ENCODE measurements at regions not wholly inside any gene's neighbourhood (a gene's known extent, or its start where the extent isn't known, plus 50 kb on each side); places are given as distances from the start of the nearest gene placed in this dataset.
"Not testable (repeated sequence)": the region's sequence is repeated elsewhere in the genome, so short reads cannot be mapped to it uniquely, and the experiment has no call there.

DNA sequence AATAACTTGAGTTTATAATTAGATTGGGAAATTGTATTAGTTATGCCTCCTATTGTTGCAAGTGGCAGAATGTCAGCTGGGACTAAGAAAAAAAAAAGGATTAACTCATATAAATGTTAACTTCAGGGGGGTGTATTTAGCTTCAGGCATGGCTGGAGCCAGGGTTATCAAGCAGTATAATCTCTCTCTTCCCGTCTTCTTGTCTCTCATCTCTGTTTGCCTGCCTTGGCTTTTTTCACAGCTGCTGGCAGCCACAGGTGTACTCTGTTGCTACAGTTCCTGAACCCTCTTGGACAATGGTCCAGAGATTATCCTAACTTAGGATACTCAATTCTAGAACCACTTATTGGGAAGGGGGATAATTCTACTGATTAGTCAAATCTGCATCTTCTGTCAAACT is 370.7 kb upstream of the MEX3C start:
- Mint-ChIP-seq H3K36me3 (ENCODE audit: low read depth) (no peaks in the 10 kb centered on the region), H3K27me3 (peaks cover 3% of the 10 kb centered on the region), H3K9me3 (no peaks in the 10 kb centered on the region), H3K4me1 (no peaks in the 10 kb centered on the region), H3K27ac (no peak overlapping the region), H3K4me3 (no peak overlapping the region)
- DNase-seq = no peak
- ATAC-seq = no peak

DNA sequence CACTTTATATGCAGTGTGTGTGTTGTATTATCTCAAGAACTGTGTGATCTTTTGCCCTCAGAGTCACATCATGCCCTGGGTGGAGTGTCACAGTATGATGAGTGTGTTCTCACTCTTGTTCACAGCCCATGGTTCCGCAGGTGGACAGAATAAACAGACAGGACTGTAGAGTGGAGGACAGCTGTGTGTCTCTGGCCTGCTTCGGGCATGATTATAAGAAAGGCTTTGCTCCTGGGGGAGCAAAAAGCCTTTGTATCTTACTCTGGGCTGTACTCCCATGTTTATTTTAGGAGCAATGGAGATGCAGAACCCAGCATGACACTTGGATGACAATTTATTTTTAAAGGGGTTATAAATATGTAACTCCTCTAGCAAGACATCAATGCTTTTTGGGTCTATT is 371.7 kb upstream of the MEX3C start:
- H3K36me3 Mint-ChIP-seq (ENCODE audit: low read depth) = no peaks in the 10 kb centered on the region
- no peaks in the 10 kb centered on the region for H3K9me3 Mint-ChIP-seq
- H3K4me1 Mint-ChIP-seq = no peaks in the 10 kb centered on the region
- no peak overlapping the region for H3K27ac Mint-ChIP-seq
- no peak overlapping the region for H3K4me3 Mint-ChIP-seq
- peaks cover 10% of the 10 kb centered on the region for H3K27me3 Mint-ChIP-seq
- DNase-seq (no peak), ATAC-seq (no peak)

DNA sequence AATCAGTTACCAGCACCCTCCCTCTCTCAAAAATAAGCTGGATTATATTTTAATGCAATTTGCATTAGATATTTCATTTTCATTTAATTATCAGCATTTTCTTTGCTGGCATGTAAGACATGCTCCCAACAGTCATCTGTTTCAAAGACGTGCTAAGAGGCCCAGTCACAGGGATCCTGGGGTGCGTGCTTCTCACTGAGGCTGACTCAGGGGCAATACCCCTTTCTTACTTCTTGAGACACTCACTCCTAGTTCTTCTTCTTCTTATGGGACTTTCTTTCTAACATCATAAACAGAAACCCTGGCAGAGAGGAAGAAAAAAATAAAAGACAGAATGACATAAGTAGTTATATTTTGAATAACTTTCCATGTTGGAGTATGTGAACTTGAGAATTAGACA is 372.1 kb upstream of the MEX3C start:
- ATAC-seq = no peak
- no peak for DNase-seq
- Mint-ChIP-seq H3K27ac (no peak overlapping the region), H3K27me3 (peaks cover 13% of the 10 kb centered on the region), H3K4me3 (no peak overlapping the region), H3K9me3 (no peaks in the 10 kb centered on the region), H3K36me3 (ENCODE audit: low read depth) (no peaks in the 10 kb centered on the region), H3K4me1 (no peaks in the 10 kb centered on the region)

DNA sequence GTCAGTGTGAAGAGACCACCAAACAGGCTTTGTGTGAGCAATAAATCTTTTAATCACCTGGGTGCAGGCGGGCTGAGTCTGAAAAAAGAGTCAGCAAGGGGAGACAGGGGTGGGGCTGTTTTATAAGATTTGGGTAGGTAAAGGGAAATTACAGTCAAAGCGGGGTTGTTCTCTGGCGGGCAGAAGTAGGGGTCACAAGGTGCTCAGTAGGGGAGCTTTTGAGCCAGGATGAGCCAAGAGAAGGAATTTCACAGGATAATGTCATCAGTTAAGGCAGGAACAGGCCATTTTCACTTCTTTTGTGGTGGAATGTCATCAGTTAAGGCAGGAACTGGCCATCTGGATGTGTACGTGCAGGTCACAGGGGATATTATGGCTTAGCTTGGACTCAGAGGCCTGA is 372.6 kb upstream of the MEX3C start:
- peaks cover 13% of the 10 kb centered on the region for H3K27me3 Mint-ChIP-seq
- DNase-seq; H3K4me1 Mint-ChIP-seq; ATAC-seq; H3K27ac Mint-ChIP-seq; H3K4me3 Mint-ChIP-seq; H3K9me3 Mint-ChIP-seq; H3K36me3 Mint-ChIP-seq (ENCODE audit: low read depth): not testable (repeated sequence)

DNA sequence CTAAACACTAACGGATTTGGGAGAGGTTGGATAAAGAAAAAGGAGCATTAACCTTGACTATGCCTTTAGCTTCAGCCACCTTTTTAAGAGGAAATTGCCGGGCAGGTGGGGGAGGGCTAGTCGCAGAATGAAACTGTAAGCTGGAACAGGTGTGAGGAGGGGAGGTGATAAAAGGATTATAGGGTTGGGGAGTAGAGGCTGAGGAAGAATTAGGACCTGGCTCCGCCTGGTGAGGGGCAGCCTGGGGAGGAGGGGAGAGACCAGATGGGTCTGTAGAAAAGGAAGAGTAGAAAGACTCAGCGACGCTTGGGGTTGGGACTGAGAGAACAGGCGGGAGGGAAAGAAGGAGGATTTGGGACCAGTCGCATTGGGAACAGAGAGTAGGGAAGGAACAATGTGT is 376.4 kb upstream of the MEX3C start:
- not testable (repeated sequence) for H3K36me3 Mint-ChIP-seq (ENCODE audit: low read depth); ATAC-seq; H3K27me3 Mint-ChIP-seq; H3K4me3 Mint-ChIP-seq; DNase-seq; H3K9me3 Mint-ChIP-seq; H3K4me1 Mint-ChIP-seq; H3K27ac Mint-ChIP-seq

DNA sequence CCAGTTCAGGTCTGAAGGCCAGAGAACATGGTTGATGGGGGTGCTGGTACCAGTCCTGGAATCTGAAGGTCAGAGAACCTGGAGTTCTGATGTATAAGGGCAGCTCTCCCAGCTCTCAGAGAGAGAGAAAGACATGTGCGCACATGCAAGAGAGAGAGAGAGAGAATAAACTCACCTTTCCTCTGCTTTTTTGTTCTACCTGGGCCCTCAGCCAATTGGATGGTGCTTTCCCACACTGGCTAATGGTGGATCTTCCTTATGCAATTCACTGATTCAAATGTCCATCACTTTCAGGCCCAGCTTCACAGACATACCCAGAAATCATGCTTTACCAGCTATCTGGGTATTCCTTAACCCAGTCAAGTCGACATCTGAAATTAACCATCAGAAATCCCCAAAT is 377.7 kb upstream of the MEX3C start:
- Mint-ChIP-seq H3K27ac (no peak overlapping the region), H3K4me1 (no peaks in the 10 kb centered on the region), H3K36me3 (ENCODE audit: low read depth) (no peaks in the 10 kb centered on the region), H3K27me3 (peaks cover 9% of the 10 kb centered on the region), H3K9me3 (peaks cover 2% of the 10 kb centered on the region), H3K4me3 (no peak overlapping the region)
- ATAC-seq (no peak), DNase-seq (no peak)

DNA sequence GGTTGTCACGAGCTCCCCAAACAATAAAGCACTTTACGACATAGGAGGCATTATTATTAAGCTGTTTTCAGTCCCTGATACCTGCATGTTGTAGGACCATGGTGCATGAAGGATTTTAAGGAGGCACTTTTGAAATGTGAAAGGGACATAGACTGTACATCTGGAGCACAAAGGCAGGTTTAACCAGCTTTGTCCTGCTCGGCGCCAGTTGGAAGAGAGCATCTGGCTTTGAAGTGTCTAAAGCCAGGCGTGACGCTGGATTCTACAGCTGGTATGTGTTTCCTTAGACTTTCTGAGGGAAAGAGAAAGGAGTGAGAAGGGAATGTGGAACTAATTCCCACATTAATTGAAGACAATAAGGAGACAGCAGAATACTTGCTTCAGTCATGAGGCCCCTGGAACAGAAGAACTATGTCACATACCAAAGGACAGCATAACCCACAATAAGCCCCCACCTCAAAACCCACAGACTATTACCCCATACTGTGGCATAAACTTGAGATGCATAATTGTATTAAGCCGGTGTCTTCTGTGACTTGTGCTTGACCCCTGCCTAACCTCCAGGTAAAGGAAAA is 381.0 kb upstream of the MEX3C start:
- no peak for ATAC-seq
- peaks cover 2% of the 10 kb centered on the region for H3K9me3 Mint-ChIP-seq
- H3K27me3 Mint-ChIP-seq = peaks cover 9% of the 10 kb centered on the region
- H3K36me3 Mint-ChIP-seq (ENCODE audit: low read depth) = no peaks in the 10 kb centered on the region
- H3K4me3 Mint-ChIP-seq = no peak overlapping the region
- no peak overlapping the region for H3K27ac Mint-ChIP-seq
- DNase-seq = no peak
- H3K4me1 Mint-ChIP-seq = no peaks in the 10 kb centered on the region

DNA sequence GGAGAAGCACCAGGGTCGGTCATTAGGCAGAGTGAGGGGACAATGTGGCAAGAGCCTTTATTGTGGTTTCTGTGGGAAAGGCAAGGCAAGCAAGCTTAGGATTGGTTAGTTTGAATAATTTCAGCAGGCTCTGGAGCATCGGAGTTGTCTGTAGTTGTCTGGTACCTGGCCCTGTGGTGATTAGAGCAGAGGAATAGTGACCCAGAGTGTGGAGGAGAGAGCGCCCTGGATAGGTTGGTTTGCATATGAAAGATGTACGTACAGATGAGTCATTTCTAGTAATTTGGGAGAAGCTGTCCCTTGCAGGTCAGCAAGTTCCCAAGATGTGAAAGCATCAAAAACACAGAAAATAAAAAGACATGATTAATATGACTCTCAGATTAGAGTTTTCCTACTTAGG is 383.1 kb upstream of the MEX3C start:
- Mint-ChIP-seq H3K36me3 (ENCODE audit: low read depth) (no peaks in the 10 kb centered on the region), H3K27ac (no peak overlapping the region), H3K27me3 (no peaks in the 10 kb centered on the region), H3K9me3 (peaks cover 2% of the 10 kb centered on the region), H3K4me3 (no peak overlapping the region), H3K4me1 (no peaks in the 10 kb centered on the region)
- DNase-seq (no peak), ATAC-seq (no peak)

DNA sequence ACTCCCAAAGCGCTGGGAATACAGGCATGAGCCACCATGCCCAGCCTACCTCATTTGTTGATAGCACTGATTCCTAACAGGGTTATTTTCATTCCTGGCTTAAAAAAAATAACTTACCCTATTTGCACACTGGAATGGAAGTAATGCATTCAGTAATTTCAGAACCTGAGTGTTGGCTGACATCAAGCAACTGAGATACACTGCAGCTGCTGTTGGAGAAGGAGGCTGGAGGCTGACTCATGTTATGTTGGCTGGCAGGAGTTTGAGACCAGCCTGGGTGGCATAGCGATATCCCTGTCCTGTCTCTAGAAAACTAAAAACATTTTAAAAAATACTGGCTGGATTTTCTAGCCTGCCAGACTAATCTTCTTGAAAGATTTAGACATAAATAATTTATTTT is 385.1 kb upstream of the MEX3C start:
- DNase-seq (no peak), ATAC-seq (no peak)
- Mint-ChIP-seq H3K4me3 (no peak overlapping the region), H3K36me3 (ENCODE audit: low read depth) (no peaks in the 10 kb centered on the region), H3K27ac (no peak overlapping the region), H3K4me1 (no peaks in the 10 kb centered on the region), H3K9me3 (peaks cover 2% of the 10 kb centered on the region), H3K27me3 (peaks cover 9% of the 10 kb centered on the region)

DNA sequence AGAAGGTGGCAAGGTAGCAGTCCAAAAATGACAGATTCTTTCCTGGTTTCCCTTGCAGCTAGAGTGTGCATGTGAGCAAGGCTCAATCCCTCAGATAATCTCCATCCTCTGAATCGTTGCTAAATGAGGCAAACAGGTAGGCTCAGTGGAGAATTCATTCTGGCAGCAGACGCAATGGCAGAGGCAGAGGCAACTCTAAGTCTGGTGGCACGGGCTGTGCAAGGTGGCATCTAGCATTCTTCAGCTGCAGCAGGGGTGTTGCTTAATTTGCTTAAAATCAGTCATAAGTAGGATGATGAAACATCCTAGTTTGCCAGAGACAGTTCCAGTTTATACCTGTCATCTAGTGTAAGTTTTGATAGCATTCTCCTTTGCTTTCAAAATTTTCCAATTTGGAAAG is 391.1 kb upstream of the MEX3C start:
- DNase-seq (no peak), ATAC-seq (no peak)
- Mint-ChIP-seq H3K4me1 (no peaks in the 10 kb centered on the region), H3K27ac (no peak overlapping the region), H3K36me3 (ENCODE audit: low read depth) (no peaks in the 10 kb centered on the region), H3K27me3 (peaks cover 13% of the 10 kb centered on the region), H3K4me3 (no peak overlapping the region), H3K9me3 (no peaks in the 10 kb centered on the region)

DNA sequence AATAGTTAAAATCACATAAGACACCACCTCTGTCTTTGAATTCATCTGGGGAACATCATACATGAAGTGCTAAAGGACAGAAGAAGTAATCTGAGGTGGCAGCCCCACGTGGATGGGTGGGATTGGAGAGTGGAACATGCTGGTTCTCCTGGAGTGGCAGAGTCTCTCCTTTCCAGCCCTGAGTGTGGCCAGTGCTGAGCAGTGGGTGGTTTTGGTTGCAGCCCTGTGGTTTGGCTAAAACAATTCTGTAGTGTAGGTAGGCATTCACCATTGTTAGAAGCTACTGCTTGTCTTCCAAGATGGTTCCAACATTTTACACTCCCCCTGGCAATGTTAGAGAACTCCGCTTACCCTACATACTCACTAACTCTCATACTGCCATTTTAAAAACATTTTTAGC is 396.4 kb upstream of the MEX3C start:
- H3K9me3 Mint-ChIP-seq = peaks cover 11% of the 10 kb centered on the region
- no peak for ATAC-seq
- no peak overlapping the region for H3K27ac Mint-ChIP-seq
- H3K27me3 Mint-ChIP-seq = peaks cover 9% of the 10 kb centered on the region
- no peaks in the 10 kb centered on the region for H3K36me3 Mint-ChIP-seq (ENCODE audit: low read depth)
- no peak for DNase-seq
- H3K4me3 Mint-ChIP-seq = no peak overlapping the region
- no peaks in the 10 kb centered on the region for H3K4me1 Mint-ChIP-seq

DNA sequence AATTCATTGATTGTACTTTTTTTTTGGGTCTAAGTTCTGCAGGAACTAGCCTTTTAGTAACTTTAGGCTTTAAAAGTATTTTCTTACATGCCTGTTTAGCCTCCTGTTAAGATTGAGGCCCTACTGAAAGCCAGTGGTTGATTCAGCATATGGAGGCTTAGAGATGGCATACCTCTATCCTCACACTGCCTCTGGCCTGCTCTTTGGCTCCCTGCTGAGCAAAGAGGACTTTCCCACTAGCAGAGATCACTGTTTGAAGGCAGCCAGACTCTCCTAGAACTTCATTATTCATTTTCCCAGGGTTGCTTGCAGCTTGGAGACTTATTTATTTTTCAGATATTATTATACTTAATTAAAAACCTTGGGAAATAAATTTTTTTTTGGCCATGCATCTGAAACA is 405.6 kb upstream of the MEX3C start:
- DNase-seq = no peak
- H3K9me3 Mint-ChIP-seq = peaks cover 3% of the 10 kb centered on the region
- no peak overlapping the region for H3K27ac Mint-ChIP-seq
- no peaks in the 10 kb centered on the region for H3K36me3 Mint-ChIP-seq (ENCODE audit: low read depth)
- ATAC-seq = no peak
- no peak overlapping the region for H3K4me3 Mint-ChIP-seq
- H3K4me1 Mint-ChIP-seq = no peaks in the 10 kb centered on the region
- H3K27me3 Mint-ChIP-seq = peaks cover 5% of the 10 kb centered on the region

DNA sequence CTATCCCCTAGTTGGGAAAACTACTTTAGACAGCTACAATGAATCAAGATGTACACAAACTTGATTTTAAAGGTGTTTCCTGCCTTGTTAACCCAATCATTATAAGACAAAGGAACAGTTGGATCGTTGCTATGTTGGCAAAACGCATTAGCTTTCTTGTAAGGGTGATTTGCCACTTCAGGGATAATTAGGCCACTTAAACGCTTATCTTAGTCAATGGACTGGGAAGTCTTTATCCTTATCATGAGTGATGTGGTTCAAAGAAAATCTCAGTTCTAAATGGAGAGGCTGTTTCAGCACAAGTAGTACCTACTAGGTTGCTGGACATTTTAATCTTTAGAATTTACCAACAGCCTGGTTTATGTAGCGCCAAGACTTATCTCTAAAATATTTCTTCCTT is 406.1 kb upstream of the MEX3C start:
- H3K27me3 Mint-ChIP-seq = peaks cover 5% of the 10 kb centered on the region
- H3K9me3 Mint-ChIP-seq = no peaks in the 10 kb centered on the region
- no peak overlapping the region for H3K27ac Mint-ChIP-seq
- no peak overlapping the region for H3K4me3 Mint-ChIP-seq
- no peaks in the 10 kb centered on the region for H3K4me1 Mint-ChIP-seq
- no peaks in the 10 kb centered on the region for H3K36me3 Mint-ChIP-seq (ENCODE audit: low read depth)
- ATAC-seq = no peak
- DNase-seq = no peak

DNA sequence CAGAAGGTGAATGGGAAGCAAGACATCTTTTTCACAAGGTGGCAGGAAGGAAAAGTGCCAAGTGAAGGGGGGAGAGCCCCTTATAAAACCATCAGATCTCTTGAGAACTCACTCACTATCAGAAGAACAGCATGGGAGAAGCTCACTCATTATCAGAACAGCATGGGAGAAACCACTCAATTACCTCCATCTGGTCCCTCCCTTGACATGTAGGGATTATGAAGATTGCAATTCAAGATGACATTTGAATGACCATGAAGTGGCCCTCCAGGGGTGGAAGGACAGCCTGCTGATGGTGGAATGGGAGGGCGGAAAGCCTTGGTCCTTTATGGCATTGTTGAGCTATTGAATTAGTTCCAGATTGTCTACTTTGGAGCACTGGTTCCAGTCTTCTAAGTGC is 413.0 kb upstream of the MEX3C start:
- Mint-ChIP-seq H3K9me3 (no peaks in the 10 kb centered on the region), H3K4me3 (no peak overlapping the region), H3K4me1 (no peaks in the 10 kb centered on the region), H3K27me3 (no peaks in the 10 kb centered on the region), H3K36me3 (ENCODE audit: low read depth) (no peaks in the 10 kb centered on the region), H3K27ac (no peak overlapping the region)
- no peak for ATAC-seq
- DNase-seq = no peak

DNA sequence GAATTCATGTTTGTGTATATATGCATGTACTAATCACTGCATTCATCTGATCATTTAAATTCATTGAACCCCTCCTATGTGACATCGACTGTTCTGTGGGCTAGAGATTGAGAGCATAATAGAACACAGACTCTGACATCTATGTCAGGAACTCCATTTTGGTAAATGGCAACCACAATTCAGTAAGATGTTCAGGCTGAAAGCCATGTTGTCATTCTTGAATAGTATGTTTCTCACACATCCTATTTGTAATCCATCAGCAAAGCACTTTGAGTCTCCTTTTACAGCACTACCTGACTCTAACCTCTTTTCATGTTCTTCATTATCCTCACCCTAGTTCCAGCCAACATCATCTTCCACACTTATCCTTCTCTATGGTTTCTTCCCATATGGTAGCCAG is 413.8 kb upstream of the MEX3C start:
- Mint-ChIP-seq H3K9me3 (no peaks in the 10 kb centered on the region), H3K27ac (no peak overlapping the region), H3K27me3 (no peaks in the 10 kb centered on the region), H3K4me3 (no peak overlapping the region), H3K4me1 (no peaks in the 10 kb centered on the region), H3K36me3 (ENCODE audit: low read depth) (no peaks in the 10 kb centered on the region)
- ATAC-seq (no peak), DNase-seq (no peak)

DNA sequence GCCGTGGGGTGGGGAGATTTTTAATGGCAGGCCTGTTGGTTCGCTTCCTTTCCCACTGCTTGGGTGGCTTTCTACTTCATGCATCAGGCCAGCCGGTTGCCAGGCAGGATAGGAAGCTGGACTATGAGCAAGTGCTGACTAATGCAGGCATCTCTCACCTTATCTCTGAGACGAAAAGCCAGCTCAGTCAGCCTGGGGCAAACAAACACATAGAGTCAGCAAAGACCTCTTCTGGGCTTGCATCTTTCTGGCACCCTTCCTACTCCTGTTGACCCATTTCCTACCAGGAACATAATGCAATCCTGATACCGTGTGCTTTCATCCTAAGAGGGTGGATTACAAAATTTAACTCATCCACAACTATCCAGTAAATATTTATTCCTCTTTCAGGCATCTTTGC is 416.6 kb upstream of the MEX3C start:
- DNase-seq = no peak
- H3K36me3 Mint-ChIP-seq (ENCODE audit: low read depth) = no peaks in the 10 kb centered on the region
- no peaks in the 10 kb centered on the region for H3K9me3 Mint-ChIP-seq
- H3K27me3 Mint-ChIP-seq = no peaks in the 10 kb centered on the region
- no peaks in the 10 kb centered on the region for H3K4me1 Mint-ChIP-seq
- H3K4me3 Mint-ChIP-seq = no peak overlapping the region
- H3K27ac Mint-ChIP-seq = no peak overlapping the region
- no peak for ATAC-seq

Measured in activated naive CD8-positive, alpha-beta T cell treated with anti-CD3 and anti-CD28 coated beads, Interleukin-2, amount 50 U/mL, for 24 hours (primary cell).